HG02642 (cell line): ENCODE measurements at regions not wholly inside any gene's neighbourhood (a gene's known extent, or its start where the extent isn't known, plus 50 kb on each side); places are given as distances from the start of the nearest gene placed in this dataset.
"Not testable (repeated sequence)": the region's sequence is repeated elsewhere in the genome, so short reads cannot be mapped to it uniquely, and the experiment has no call there.

Experiments used
- ATAC-seq: cut with Tn5 transposase; IDR thresholded peaks from one replicate; pipeline ENCODE4 v1.9.1; 2021; ENCODE audit warnings: mild to moderate bottlenecking; ENCODE audit not compliant: unreplicated experiment, poor library complexity

DNA sequence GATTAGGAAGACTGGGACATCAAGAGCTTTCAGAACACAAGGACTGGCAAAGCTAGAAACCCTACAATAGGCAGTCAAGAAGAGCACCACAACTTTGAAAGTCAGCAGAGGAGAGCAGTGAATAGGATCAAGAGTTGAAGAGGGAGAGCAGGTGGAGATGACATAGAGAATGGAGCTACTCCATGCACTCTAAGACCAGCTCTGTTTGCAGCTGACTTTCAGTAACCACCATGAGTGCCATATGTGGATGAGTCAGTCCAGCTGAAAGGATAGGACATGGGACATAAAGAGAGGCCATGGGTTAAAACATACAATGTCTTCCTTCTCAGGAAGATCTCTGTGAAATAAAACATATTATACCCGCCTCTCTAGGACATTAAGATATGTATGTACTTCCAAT lies 289.1 kb upstream of the KLF4 start:
- ATAC-seq = no peak

DNA sequence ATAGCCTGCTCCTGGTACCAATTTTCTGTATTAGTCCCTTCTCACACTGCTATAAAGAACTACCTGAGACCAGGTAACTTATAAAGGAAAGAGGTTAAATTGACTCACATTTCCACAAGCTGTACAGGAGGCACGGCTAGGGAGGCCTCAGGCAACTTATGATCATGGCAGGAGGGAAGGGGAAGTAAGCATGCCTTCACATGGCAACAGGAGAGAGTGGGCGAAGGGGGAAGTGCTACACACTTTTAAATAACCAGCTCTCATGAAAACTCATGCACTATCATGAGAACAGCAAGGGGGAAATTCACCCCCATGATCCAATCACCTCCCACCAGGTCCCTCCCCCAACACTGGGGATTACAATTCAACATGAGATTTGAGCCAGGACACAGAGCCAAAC lies 284.5 kb upstream of the KLF4 start:
- not testable (repeated sequence) for ATAC-seq

GRCh38 chr9:107772988-107773387 lies 283.4 kb upstream of the KLF4 start:
- ATAC-seq = no peak

DNA sequence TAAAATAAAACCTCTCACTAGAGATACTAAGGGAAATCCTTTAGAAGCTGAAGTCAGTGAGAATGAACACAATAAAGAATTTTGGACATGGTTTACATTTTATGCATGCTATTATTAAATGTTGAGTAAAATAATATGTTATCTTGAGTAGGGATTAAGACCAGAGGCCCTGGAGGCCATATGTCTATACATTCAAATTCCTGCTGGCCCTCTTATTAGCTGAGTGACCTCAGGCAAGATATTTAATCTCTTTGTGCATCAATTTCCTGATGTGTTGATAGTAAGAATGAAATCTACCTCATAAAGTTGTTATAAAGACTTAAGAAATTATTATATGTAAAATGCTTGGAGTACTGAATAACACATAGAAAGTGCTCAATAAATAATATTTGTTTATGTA lies 281.1 kb upstream of the KLF4 start:
- ATAC-seq = no peak

- no peak for ATAC-seq
Measured at GRCh38 chr9:107768224-107768623, 278.7 kb upstream of the KLF4 start.

DNA sequence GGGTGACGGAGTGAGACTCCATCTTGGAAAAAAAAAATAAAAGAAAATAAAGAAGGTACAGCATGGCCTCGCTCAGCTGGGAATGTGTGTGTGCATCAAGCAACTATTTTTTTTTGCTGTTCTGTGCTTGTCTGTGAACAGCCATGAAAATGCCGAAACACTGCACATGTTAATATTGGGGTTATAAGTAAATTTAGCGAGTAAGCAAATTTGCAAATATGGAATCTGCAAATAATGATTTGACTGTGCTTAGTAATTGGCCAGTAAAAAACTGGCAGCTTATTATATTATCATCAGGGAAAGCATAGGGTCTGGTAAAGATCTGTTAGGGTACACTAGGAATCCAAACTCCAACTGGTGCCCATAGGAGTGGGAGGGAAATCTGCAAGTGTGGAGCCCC lies 278.1 kb upstream of the KLF4 start:
- no peak for ATAC-seq

GRCh38 chr9:107763469-107763868 lies 273.9 kb upstream of the KLF4 start:
- ATAC-seq = not testable (repeated sequence)

GRCh38 chr9:107761307-107761706 lies 271.7 kb upstream of the KLF4 start:
- ATAC-seq = no peak

GRCh38 chr9:107760469-107761242 lies 271.1 kb upstream of the KLF4 start:
- ATAC-seq = no peak

- no peak for ATAC-seq
Measured at GRCh38 chr9:107759823-107760166, 270.2 kb upstream of the KLF4 start.

GRCh38 chr9:107759009-107759822 lies 269.6 kb upstream of the KLF4 start:
- no peak for ATAC-seq

- no peak for ATAC-seq
Measured at GRCh38 chr9:107756091-107756490, 266.5 kb upstream of the KLF4 start.

DNA sequence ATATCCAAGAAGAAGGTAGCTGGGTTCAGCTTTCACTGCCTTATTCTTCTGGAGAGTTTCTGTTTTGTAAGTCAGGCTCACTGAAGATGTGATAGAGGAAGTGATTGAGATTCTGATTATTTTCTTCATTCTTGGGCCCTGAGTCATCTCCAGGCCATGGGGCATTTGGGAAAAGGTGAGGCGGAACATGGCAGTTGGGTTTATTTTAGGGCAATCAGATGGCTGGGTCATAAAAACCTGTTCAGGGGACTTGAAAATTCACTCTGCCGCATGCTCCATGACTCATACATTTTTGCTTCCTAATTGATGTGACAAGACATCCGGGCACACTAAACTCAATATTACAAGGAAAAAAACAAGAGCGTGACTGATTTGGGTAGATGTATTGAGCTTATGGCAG lies 265.7 kb upstream of the KLF4 start:
- ATAC-seq = no peak

GRCh38 chr9:107751567-107752210 lies 262.1 kb upstream of the KLF4 start:
- ATAC-seq = peak; percentile 81

GRCh38 chr9:107750741-107751566 lies 261.4 kb upstream of the KLF4 start:
- no peak for ATAC-seq

DNA sequence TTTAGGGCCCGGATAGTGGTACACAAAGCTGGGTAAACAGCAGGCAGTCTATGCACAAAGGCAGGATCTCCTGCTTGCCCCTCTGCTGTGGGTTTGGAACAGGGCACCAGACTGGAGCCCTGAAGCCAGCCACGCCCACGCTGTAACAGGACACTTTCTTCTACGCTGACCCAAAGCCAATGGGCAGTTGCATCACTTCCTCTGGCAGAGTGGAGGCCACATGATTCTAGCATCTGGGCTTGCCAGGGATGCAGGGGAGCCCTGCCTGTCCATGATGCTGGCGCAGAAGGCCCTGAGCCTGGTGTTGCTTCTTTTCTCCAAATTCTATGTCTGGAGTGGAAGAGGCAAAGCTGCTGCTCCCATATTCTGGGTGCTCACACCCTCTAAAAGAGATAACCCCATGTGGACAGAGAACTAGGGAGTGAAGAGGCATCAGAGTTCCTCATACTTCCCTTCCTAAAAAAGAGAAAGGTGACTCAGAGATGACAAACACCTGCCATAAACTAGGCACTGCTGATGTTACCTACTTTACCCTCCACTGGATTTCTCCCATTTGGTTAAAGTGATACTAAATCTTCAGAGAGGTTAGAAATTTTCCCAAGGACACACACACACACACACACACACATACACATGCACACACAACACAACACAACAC lies 260.3 kb upstream of the KLF4 start:
- ATAC-seq = no peak

- no peak for ATAC-seq
Measured at GRCh38 chr9:107744873-107745272, 255.3 kb upstream of the KLF4 start.

DNA sequence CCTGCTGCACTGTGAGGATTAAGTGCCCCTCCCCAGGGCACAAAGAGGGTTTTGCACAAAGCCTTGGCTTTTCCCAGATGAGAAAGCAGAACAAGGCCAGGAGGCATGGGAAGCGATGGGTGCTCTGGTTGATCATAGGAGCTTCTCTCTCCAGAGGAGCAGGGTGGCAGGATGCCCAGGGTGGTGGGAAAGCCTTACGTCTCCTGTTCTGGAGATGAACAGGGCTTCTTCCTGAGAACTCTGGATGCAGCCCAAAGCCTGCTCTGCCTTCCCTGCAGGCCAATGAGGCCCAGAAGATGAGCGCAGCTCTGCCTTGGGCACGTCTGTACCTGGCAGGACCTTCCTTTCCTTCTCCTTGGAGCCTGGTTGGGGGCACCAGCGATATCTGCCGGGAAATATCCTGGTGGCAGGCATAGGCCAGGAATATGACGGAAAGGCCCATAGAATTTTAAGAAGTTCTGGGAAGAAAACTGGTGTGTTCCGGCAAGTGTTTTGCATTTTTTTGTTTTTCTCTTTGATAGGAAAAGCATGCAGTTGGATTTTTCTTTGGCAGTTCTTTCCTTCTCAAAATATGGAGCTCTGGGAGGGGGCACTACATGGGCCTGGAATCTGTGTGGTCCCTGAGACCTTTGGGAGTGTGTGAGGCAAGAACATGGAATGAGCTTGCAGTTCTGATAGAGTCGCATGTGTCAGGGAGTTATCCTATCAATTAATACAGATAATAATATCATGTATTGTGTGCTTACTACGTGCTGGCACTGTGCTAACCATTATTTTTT lies 253.2 kb upstream of the KLF4 start:
- no peak for ATAC-seq
